ENCODE measurements at regions not wholly inside any gene's neighbourhood (a gene's known extent, or its start where the extent isn't known, plus 50 kb on each side); places are given as distances from the start of the nearest gene placed in this dataset.

GRCh38 chr5:128014578-128014977 is 69.0 kb upstream of the SLC12A2 start:
- TF ChIP-seq CTCF (conservative IDR thresholded peaks at IDR 0.05) (no peak), EZH2 (IDR thresholded peaks at IDR 0.05; ENCODE audit: low read depth) (no peak)
